ENCODE measurements at regions not wholly inside any gene's neighbourhood (a gene's known extent, or its start where the extent isn't known, plus 50 kb on each side); places are given as distances from the start of the nearest gene placed in this dataset.

DNA sequence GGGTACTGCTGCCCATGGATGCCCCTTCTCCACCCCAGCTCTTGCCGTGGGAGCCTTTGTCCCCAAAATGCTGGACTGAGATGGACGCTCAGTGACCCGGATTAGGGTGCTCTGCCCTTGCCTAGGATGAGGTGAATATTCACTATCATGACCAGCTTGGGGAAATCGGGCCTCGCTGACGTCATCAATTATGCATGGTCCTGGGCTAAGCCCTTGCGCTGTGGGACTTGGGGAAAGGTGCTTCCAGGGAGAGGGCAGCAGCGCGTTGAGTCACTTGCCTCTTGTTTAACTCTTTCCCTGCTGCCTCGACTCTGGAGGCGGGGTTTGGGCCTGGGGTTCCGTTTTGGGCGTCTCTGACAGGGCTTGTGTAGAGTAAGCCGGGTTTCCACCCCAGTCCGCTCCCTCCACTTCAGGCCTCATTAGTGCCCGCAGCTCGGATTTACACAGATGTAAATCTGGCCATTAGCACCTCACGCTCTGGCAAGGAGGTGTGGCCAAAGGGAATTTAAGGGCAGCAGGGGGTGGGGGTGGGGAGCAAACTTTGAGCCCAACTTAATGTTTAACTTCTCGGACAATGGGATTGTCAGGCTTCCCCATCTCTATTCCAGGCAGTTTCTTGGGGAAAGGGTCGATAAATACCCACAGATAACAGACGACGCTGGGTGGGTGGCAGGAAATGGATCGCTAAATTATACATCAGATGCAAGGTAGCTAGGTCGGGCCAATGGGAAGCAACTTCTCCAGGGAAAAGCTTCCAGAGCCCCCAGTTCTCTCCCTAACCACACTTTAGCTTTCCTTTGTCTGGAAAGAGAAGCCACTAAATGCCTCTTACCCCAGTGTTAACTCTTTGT is 51.3 kb upstream of the TCF7L2 start:
- TF ChIP-seq, protein P1, sequence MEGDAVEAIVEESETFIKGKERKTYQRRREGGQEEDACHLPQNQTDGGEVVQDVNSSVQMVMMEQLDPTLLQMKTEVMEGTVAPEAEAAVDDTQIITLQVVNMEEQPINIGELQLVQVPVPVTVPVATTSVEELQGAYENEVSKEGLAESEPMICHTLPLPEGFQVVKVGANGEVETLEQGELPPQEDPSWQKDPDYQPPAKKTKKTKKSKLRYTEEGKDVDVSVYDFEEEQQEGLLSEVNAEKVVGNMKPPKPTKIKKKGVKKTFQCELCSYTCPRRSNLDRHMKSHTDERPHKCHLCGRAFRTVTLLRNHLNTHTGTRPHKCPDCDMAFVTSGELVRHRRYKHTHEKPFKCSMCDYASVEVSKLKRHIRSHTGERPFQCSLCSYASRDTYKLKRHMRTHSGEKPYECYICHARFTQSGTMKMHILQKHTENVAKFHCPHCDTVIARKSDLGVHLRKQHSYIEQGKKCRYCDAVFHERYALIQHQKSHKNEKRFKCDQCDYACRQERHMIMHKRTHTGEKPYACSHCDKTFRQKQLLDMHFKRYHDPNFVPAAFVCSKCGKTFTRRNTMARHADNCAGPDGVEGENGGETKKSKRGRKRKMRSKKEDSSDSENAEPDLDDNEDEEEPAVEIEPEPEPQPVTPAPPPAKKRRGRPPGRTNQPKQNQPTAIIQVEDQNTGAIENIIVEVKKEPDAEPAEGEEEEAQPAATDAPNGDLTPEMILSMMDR (IDR thresholded peaks at IDR 0.05; ENCODE audit: borderline replicate concordance, extremely low read depth, low read length, poor library complexity, severe bottlenecking) = no peak
- TF ChIP-seq EZH2 (IDR thresholded peaks at IDR 0.05; ENCODE audit: borderline replicate concordance, low read depth, low read length, severe bottlenecking) = no peak

All from DND-41 (cell line).